Esophagus squamous epithelium (tissue), 5 donors: ENCODE measurements at regions not wholly inside any gene's neighbourhood (a gene's known extent, or its start where the extent isn't known, plus 50 kb on each side); places are given as distances from the start of the nearest gene placed in this dataset.

Experiments used
- DNase-seq: peaks from one replicate; lab custom pipeline; 2025; lab: John Stamatoyannopoulos, UW
- H3K27ac ChIP-seq, 4 donors: fragments of 200-600 bp; sonication (generic); one replicate each; pipeline ENCODE4 v1.5.1; 2016 to 2019; ENCODE audit warnings: mild to moderate bottlenecking in 1 of 4
- H3K27me3 ChIP-seq, 4 donors: fragments of 200-600 bp; sonication (generic); 1 replicate in 3 of 4; 2 replicates in 1 of 4; pipeline versions ENCODE4 v1.5.1 to v1.6.0; 2017 to 2021; ENCODE audit warnings: antibody characterized with exemption in 1 of 4
- H3K36me3 ChIP-seq, 3 donors: fragments of 200-600 bp; sonication (generic); one replicate each; pipeline ENCODE4 v1.5.1; 2016 to 2019
- H3K4me1 ChIP-seq, 3 donors: fragments of 200-600 bp; sonication (generic); one replicate each; pipeline ENCODE4 v1.5.1; 2017 to 2019
- H3K4me3 ChIP-seq, 4 donors: fragments of 200-600 bp; sonication (generic); 1 replicate in 3 of 4; 2 replicates in 1 of 4; pipeline ENCODE4 v1.5.1; 2016 to 2019; ENCODE audit warnings: mild to moderate bottlenecking in 2 of 4, moderate library complexity in 1 of 4
- H3K9me3 ChIP-seq, 3 donors: fragments of 200-600 bp; sonication (generic); one replicate each; pipeline ENCODE4 v1.5.1; 2016 to 2019
- POLR2A ChIP-seq, 4 donors: fragments of 450-650 bp; IDR thresholded peaks; one replicate each; pipeline ENCODE4 v1.6.1; 2017; ENCODE audit warnings: antibody characterized with exemption in 4 of 4, mild to moderate bottlenecking in 4 of 4, moderate library complexity in 3 of 4
- WGBS, 2 donors: methylation state at CpG; one replicate each; pipeline ENCODE4 v1.1.5; 2018; 5-methylcytosine and 5-hydroxymethylcytosine counted together
- intact Hi-C: fragments of 100-400 bp; cut with DNase I; formaldehyde crosslinking; loops from one replicate; pipeline ENCODE4 v1.15.0; 2022
- TF ChIP-seq, protein P1 (sequence below), 6 experiments: fragments of 450-650 bp in 4 of 6; fragments of 200-600 bp in 2 of 6; sonication (generic) in 2 of 6; IDR thresholded peaks; one replicate each; pipeline ENCODE4 v1.5.1; 2016 to 2019; ENCODE audit warnings: antibody characterized with exemption in 6 of 6, mild to moderate bottlenecking in 4 of 6, moderate library complexity in 4 of 6
- donor health status: DM: yes; HTN: yes; CAD: no.

DNA sequence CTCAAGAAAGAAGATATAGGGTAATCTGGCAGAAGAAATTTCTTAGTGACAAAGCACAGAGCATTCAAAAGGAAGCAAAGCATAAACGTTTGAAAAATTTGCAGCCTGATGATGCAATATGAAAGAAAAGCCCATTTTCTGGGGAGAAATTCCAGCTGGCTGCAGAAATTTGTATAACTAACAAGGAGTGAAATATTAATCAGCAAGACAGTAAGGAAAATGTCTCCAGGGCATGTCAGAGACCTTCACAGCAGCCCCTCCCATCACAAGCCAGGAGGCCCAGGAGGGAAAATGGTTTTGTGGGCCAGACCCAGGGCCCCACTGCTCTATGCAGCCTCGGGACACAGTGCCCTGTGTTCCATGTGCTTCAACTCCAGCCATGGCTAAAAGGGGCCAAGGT lies 359.4 kb downstream of the HINT1 start:
- no peak for DNase-seq
- intact Hi-C loops = no loop called here
- no peaks in the 10 kb centered on the region for H3K4me1 ChIP-seq
- WGBS, 2 donors = 43 to 44% methylated on average over 2 of the region's 2 CpGs
- no peaks in the 10 kb centered on the region for H3K27me3 ChIP-seq
- H3K36me3 ChIP-seq = no peaks in the 10 kb centered on the region
- H3K27ac ChIP-seq = no peak overlapping the region
- no peaks in the 10 kb centered on the region for H3K9me3 ChIP-seq
- TF ChIP-seq POLR2A (IDR thresholded peaks at IDR 0.05) = no peak
- TF ChIP-seq, protein P1, sequence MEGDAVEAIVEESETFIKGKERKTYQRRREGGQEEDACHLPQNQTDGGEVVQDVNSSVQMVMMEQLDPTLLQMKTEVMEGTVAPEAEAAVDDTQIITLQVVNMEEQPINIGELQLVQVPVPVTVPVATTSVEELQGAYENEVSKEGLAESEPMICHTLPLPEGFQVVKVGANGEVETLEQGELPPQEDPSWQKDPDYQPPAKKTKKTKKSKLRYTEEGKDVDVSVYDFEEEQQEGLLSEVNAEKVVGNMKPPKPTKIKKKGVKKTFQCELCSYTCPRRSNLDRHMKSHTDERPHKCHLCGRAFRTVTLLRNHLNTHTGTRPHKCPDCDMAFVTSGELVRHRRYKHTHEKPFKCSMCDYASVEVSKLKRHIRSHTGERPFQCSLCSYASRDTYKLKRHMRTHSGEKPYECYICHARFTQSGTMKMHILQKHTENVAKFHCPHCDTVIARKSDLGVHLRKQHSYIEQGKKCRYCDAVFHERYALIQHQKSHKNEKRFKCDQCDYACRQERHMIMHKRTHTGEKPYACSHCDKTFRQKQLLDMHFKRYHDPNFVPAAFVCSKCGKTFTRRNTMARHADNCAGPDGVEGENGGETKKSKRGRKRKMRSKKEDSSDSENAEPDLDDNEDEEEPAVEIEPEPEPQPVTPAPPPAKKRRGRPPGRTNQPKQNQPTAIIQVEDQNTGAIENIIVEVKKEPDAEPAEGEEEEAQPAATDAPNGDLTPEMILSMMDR (IDR thresholded peaks at IDR 0.05) = no peak
- no peak overlapping the region for H3K4me3 ChIP-seq

DNA sequence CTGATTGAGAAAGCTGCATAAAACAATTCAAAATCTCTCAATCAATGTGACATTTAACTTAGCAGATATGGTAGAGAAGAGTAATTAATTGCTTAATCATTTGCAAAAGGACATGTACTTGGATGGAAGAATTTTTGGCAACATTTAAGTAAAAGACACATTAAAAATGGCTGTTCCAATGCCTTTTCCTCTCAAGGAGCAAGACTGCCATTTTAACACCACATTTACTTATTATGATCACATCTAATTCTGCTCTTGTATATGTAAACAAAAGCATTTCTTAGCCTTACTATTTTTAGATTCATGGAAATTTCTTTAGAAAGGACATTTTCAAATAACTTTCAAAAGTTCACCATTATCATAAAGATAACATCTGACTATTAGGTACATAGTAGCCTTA lies 360.0 kb downstream of the HINT1 start:
- Histone ChIP-seq H3K9me3 (no peaks in the 10 kb centered on the region), H3K4me1 (no peaks in the 10 kb centered on the region), H3K36me3 (no peaks in the 10 kb centered on the region), H3K4me3 (no peak overlapping the region), H3K27ac (no peak overlapping the region), H3K27me3 (no peaks in the 10 kb centered on the region)
- DNase-seq = no peak
- intact Hi-C loops = no loop called here
- no peak for TF ChIP-seq POLR2A (IDR thresholded peaks at IDR 0.05)
- TF ChIP-seq, protein P1 (IDR thresholded peaks at IDR 0.05) = no peak

DNA sequence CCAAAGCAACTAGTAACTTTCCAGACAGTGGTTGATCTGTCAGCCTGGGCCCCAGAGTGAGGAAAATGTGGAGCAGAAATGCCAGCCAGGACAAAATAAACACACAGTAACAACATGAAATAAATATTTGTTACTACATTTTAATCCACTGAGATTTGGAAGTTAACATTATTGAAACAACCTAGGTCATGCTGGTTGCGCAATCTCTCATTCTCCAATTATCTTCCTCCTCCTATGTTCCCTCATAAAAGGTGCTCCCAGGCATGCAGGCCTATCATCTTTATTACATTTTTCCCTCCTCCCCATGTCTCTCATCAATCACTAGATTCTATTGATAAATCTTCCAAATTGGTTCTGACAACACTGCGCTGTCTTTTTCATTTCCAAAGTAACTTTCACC lies 363.1 kb downstream of the HINT1 start:
- Histone ChIP-seq H3K27ac (no peak overlapping the region), H3K27me3 (no peaks in the 10 kb centered on the region), H3K36me3 (no peaks in the 10 kb centered on the region), H3K4me3 (no peak overlapping the region), H3K9me3 (no peaks in the 10 kb centered on the region), H3K4me1 (no peaks in the 10 kb centered on the region)
- intact Hi-C loops = no loop called here
- 94 to 96% methylated on average over 2 of the region's 2 CpGs for WGBS, 2 donors
- TF ChIP-seq POLR2A (IDR thresholded peaks at IDR 0.05) = no peak
- TF ChIP-seq, protein P1 (IDR thresholded peaks at IDR 0.05) = no peak
- no peak for DNase-seq

DNA sequence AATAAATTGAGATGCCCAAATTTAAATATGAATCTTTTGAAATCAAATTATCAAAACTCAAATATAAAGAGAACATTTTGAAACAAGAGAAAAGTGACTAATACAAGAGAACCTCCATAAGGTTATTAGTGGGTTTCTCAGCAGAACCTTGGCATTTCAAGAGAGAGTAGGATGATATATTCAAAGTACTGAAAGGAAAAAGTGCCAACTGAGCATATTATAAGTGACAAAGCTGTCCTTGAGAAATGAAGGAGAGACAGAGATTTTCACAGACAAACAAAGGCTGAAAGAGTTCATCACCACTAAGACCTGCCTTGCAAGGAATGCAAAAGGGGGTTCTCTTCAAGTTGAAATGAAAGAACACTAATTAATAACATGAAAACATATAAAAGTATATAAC lies 366.0 kb downstream of the HINT1 start:
- intact Hi-C loops = no loop called here
- Histone ChIP-seq H3K27me3 (no peaks in the 10 kb centered on the region), H3K4me1 (no peaks in the 10 kb centered on the region), H3K27ac (no peak overlapping the region), H3K9me3 (no peaks in the 10 kb centered on the region), H3K36me3 (no peaks in the 10 kb centered on the region), H3K4me3 (no peak overlapping the region)
- no peak for DNase-seq
- no peak for TF ChIP-seq POLR2A (IDR thresholded peaks at IDR 0.05)
- TF ChIP-seq, protein P1 (IDR thresholded peaks at IDR 0.05) = no peak

DNA sequence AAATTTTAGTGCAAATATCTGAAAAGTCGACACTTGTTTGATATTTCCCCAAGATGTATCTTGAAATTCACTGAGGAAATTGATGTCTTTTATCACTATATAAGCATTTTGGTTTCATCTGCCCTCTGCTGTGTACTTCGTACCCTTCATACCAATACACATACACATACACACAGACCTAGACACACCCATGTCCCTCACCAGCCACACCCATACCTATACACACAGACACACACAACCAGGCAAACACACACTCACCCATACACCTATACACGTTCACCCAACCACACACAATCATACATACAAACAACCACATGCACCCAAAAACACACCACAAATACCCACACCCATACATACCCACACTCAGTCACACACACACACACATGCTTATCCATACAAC lies 367.8 kb downstream of the HINT1 start:
- no peaks in the 10 kb centered on the region for H3K4me1 ChIP-seq
- TF ChIP-seq, protein P1 (IDR thresholded peaks at IDR 0.05) = no peak
- no peak for TF ChIP-seq POLR2A (IDR thresholded peaks at IDR 0.05)
- no peak for DNase-seq
- H3K27me3 ChIP-seq = no peaks in the 10 kb centered on the region
- intact Hi-C loops = no loop called here
- no peaks in the 10 kb centered on the region for H3K36me3 ChIP-seq
- WGBS, 2 donors = 56 to 68% methylated on average over 3 of the region's 3 CpGs
- no peaks in the 10 kb centered on the region for H3K9me3 ChIP-seq
- no peak overlapping the region for H3K4me3 ChIP-seq
- no peak overlapping the region for H3K27ac ChIP-seq
